ENCODE measurements at regions not wholly inside any gene's neighbourhood (a gene's known extent, or its start where the extent isn't known, plus 50 kb on each side); places are given as distances from the start of the nearest gene placed in this dataset.

DNA sequence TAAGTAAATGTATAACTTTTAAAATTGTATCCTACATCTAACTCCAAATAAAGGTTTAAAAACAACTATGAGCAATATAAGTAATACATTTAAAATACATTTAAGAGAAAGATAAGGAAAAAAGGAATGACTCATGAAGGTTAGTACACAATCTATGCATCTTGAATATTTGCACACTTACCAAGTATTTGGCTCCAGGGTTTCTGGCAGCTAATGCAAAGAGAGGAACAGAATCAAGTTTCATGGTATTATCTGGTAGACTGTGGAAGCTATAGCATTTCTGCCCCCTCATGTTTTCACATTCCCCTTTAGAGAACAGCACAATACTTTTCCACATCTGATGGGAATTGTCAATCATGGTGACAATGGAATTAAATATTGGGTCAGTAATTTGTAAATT, 132.1 kb downstream of the COX7C start:
- DNase-seq, result no peak
- H3K36me3 ChIP-seq (ENCODE audit: insufficient read depth, low read length), result no peaks in the 10 kb centered on the region
- CTCF ChIA-PET (ENCODE audit: partially characterized antibody), result interaction anchor here (1.5 kb wide), 1 partner anchor 11 kb away, joined by 3 read pairs; no protein-coding TSS in a partner anchor
- Mint-ChIP-seq H3K4me3 (no peak overlapping the region), H3K36me3 (no peaks in the 10 kb centered on the region), H3K27me3 (peaks cover 0 to 2% of the 10 kb centered on the region in 2 donors), H3K9me3 (peaks cover 0 to 3% (median 0%) of the 10 kb centered on the region in 8 donors), H3K4me1 (no peaks in the 10 kb centered on the region), H3K27ac (no peak overlapping the region)
- no peaks in the 10 kb centered on the region for H3K4me1 ChIP-seq (ENCODE audit: insufficient read depth, low read length)
- POLR2A ChIA-PET (ENCODE audit: partially characterized antibody), result no interaction called here
- H3K27ac ChIP-seq (ENCODE audit: low read depth, low read length), result no peak overlapping the region
- no peak overlapping the region for H3K4me3 ChIP-seq (ENCODE audit: low read length in 2 of 2)
- intact Hi-C loops (cut with micrococcal nuclease), result no loop called here
- H3K27me3 ChIP-seq (ENCODE audit: insufficient read depth, low read length), result no peaks in the 10 kb centered on the region
- H3K9me3 ChIP-seq (ENCODE audit: control insufficient read depth in 1 of 2, low read length in 2 of 2), result no peaks in the 10 kb centered on the region

DNA sequence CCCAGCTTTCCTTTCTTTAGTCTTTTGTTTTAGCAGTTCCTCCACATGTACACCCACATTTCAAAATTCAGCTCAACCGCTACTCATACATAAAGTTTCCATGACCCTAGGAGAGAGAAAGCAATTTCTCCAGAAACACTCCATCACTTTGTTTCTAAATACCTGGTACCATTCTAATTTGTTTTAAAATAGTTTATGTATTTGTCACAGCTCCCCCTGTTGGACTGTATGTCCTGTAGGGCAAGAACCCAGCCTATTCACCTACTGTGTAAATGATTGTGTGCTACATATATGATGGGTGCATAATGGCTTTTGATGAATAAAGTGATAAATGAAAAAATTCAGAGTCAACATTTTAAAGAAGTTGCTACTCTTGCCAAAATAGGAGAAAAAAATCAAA, 139.1 kb downstream of the COX7C start:
- intact Hi-C loops (cut with micrococcal nuclease), result no loop called here
- Mint-ChIP-seq H3K27ac (no peak overlapping the region), H3K27me3 (peaks cover 2 to 7% of the 10 kb centered on the region in 2 donors), H3K4me3 (no peak overlapping the region), H3K4me1 (no peaks in the 10 kb centered on the region), H3K36me3 (no peaks in the 10 kb centered on the region), H3K9me3 (peaks cover 0 to 4% (median 0%) of the 10 kb centered on the region in 8 donors)
- ChIA-PET CTCF (ENCODE audit: partially characterized antibody) (no interaction called here), POLR2A (ENCODE audit: partially characterized antibody) (no interaction called here)
- no peaks in the 10 kb centered on the region for H3K36me3 ChIP-seq (ENCODE audit: insufficient read depth, low read length)
- no peak overlapping the region for H3K4me3 ChIP-seq (ENCODE audit: low read length in 2 of 2)
- H3K9me3 ChIP-seq (ENCODE audit: control insufficient read depth in 1 of 2, low read length in 2 of 2), result no peaks in the 10 kb centered on the region
- no peak for DNase-seq
- H3K27ac ChIP-seq (ENCODE audit: low read depth, low read length), result no peak overlapping the region
- no peaks in the 10 kb centered on the region for H3K4me1 ChIP-seq (ENCODE audit: insufficient read depth, low read length)
- no peaks in the 10 kb centered on the region for H3K27me3 ChIP-seq (ENCODE audit: insufficient read depth, low read length)

DNA sequence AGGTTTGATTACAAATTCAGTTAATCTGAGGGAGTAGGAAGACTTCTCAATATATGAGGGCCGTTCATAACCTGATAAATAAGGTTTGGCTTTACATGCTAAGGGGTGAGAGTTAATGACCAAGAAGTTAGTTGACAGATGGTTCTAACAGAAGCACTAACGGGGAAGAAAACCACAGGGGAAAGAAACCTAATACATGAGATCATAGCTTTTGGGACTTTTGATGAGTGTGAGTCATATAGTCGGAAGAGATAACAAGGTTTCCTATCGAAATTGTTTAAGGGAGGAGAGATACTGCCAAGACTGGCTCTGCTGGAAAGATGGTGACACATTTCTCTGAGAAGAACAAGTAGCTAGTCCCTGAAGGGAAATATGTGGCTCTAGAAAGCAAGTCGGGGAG, 140.1 kb downstream of the COX7C start:
- CTCF ChIA-PET (ENCODE audit: partially characterized antibody), result no interaction called here
- Histone ChIP-seq H3K27me3 (ENCODE audit: insufficient read depth, low read length) (no peaks in the 10 kb centered on the region), H3K4me3 (ENCODE audit: low read length in 2 of 2) (no peak overlapping the region), H3K9me3 (ENCODE audit: control insufficient read depth in 1 of 2, low read length in 2 of 2) (no peaks in the 10 kb centered on the region), H3K4me1 (ENCODE audit: insufficient read depth, low read length) (no peaks in the 10 kb centered on the region), H3K27ac (ENCODE audit: low read depth, low read length) (no peak overlapping the region), H3K36me3 (ENCODE audit: insufficient read depth, low read length) (no peaks in the 10 kb centered on the region)
- Mint-ChIP-seq H3K27me3 (peaks cover 2 to 7% of the 10 kb centered on the region in 2 donors), H3K4me1 (no peaks in the 10 kb centered on the region), H3K36me3 (no peaks in the 10 kb centered on the region), H3K27ac (no peak overlapping the region), H3K9me3 (peaks cover 0 to 4% (median 0%) of the 10 kb centered on the region in 8 donors), H3K4me3 (no peak overlapping the region)
- DNase-seq, result no peak
- POLR2A ChIA-PET (ENCODE audit: partially characterized antibody), result no interaction called here
- intact Hi-C loops (cut with micrococcal nuclease), result no loop called here

DNA sequence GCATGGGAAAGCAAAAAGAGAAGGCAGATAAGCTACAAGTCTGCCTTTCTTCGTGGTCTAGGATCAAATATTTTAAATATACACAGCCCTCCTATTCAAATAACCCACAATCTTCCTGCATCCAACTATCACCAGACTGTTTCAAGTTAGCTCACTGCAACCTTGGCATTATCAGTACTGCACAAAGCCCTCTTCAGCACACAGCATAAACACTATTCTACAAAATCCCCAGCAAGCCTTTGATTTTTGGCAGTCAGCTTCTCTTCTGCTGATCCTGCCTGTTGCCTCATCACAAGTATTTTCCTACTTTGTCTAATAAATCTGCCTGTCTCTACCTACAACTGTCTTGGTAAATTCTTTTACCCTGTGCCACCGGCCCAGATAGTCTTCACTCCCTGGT, 142.9 kb downstream of the COX7C start:
- Histone ChIP-seq H3K4me3 (ENCODE audit: low read length in 2 of 2) (no peak overlapping the region), H3K36me3 (ENCODE audit: insufficient read depth, low read length) (no peaks in the 10 kb centered on the region), H3K27me3 (ENCODE audit: insufficient read depth, low read length) (no peaks in the 10 kb centered on the region), H3K9me3 (ENCODE audit: control insufficient read depth in 1 of 2, low read length in 2 of 2) (no peaks in the 10 kb centered on the region), H3K27ac (ENCODE audit: low read depth, low read length) (no peak overlapping the region), H3K4me1 (ENCODE audit: insufficient read depth, low read length) (no peaks in the 10 kb centered on the region)
- intact Hi-C loops (cut with micrococcal nuclease), result no loop called here
- Mint-ChIP-seq H3K27me3 (peaks cover 2 to 7% of the 10 kb centered on the region in 2 donors), H3K4me3 (no peak overlapping the region), H3K36me3 (no peaks in the 10 kb centered on the region), H3K27ac (no peak overlapping the region), H3K9me3 (peaks cover 0 to 5% (median 0%) of the 10 kb centered on the region in 8 donors), H3K4me1 (no peaks in the 10 kb centered on the region)
- ChIA-PET CTCF (ENCODE audit: partially characterized antibody) (interaction anchor here (1.1 kb wide), 1 partner anchor 11 kb away, joined by 3 read pairs; no protein-coding TSS in a partner anchor), POLR2A (ENCODE audit: partially characterized antibody) (no interaction called here)
- DNase-seq, result no peak

DNA sequence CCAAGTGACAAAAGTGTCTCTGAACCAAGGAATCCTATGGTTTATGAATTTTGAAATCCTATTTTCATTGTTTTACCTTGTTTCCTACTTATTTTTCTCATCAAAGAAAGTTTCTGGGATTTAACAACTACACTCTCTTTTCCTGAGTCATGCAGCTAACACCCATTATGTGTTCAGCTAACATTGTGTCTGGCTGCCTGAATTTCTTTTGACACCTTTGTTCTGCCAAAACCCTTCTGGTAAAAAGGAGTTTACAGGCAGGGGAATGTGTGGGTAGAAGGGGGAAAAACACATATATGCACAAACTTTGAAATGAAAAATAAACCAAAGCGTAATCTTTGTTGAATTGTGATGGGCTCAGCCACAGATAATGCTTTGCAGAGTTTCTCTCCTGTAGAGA, 146.2 kb downstream of the COX7C start:
- intact Hi-C loops (cut with micrococcal nuclease), result no loop called here
- Histone ChIP-seq H3K4me3 (ENCODE audit: low read length in 2 of 2) (no peak overlapping the region), H3K27me3 (ENCODE audit: insufficient read depth, low read length) (no peaks in the 10 kb centered on the region), H3K9me3 (ENCODE audit: control insufficient read depth in 1 of 2, low read length in 2 of 2) (no peaks in the 10 kb centered on the region), H3K4me1 (ENCODE audit: insufficient read depth, low read length) (no peaks in the 10 kb centered on the region), H3K27ac (ENCODE audit: low read depth, low read length) (no peak overlapping the region), H3K36me3 (ENCODE audit: insufficient read depth, low read length) (no peaks in the 10 kb centered on the region)
- DNase-seq, result no peak
- no peaks in the 10 kb centered on the region for H3K4me1 Mint-ChIP-seq
- ChIA-PET CTCF (ENCODE audit: partially characterized antibody) (no interaction called here), POLR2A (ENCODE audit: partially characterized antibody) (no interaction called here)
- H3K27me3 Mint-ChIP-seq, result peaks cover 2 to 6% of the 10 kb centered on the region in 2 donors
- H3K27ac Mint-ChIP-seq, result no peak overlapping the region
- no peak overlapping the region for H3K4me3 Mint-ChIP-seq
- no peaks in the 10 kb centered on the region for H3K36me3 Mint-ChIP-seq
- H3K9me3 Mint-ChIP-seq, result peaks cover 0 to 3% (median under 1%) of the 10 kb centered on the region in 8 donors

DNA sequence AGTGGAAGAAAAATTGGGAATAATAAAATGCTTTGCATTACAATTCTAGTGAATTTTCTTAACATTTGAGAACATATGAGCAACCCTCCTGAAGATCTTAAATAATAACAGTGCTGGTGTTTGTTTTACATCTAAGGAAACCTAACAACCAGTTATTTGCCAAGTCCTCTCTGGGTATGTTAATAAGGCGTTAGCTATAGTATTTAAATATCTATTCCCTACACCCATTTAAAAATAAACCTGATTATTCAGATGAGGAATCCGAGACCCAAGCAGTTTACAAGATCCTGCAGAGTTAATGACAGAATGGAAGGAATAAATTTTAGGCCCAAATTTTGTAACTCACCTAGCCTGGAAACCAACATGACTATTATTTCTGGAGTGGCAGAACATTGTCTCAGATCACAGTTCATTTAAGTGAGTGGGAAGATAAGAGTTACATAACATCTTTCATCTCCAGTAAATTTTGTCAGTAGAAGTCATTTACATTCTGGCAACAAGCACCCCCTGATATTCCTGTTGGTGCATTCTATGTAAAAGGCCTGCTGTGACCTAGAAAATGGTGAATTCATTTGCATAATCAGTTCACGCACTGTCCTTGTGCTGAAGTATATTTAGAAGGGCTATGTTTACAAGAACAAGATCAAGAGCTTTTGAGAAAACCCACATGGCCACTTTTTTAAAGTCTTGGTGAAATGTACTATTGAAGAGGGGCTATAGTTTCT, 148.2 kb downstream of the COX7C start:
- intact Hi-C loops (cut with micrococcal nuclease), result no loop called here
- peaks cover under 1 to 2% of the 10 kb centered on the region in 2 donors for H3K27me3 Mint-ChIP-seq
- POLR2A ChIA-PET (ENCODE audit: partially characterized antibody), result no interaction called here

DNA sequence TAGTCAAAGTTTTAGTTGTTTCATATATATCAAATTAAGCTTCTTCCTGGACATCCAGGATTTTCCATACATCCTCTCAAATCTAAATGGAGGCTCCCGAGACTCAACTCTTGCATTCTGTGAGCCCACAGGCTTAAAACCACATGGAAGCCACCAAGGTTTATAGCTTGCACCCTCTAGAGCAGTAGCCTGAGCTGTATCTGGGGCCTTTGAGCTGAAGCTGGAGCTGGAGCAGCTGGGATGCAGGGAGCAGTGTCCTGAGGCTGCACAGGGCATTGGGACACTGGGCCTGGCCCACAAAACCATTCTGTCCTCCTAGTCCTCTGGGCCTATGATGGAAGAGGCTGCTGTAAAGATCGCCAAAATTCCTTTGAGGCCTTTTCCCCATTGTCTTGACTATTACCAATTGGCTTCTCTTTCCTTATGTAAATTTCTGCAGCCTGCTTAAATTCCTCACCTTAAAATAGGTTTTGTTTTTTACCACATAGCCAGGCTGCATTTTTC, 151.0 kb downstream of the COX7C start:
- no peaks in the 10 kb centered on the region for H3K9me3 ChIP-seq (ENCODE audit: control insufficient read depth in 1 of 2, low read length in 2 of 2)
- H3K36me3 ChIP-seq (ENCODE audit: insufficient read depth, low read length), result no peaks in the 10 kb centered on the region
- peaks cover 0 to 23% (median 5%) of the 10 kb centered on the region in 8 donors for H3K9me3 Mint-ChIP-seq
- H3K4me1 ChIP-seq (ENCODE audit: insufficient read depth, low read length), result no peaks in the 10 kb centered on the region
- no peak overlapping the region for H3K27ac Mint-ChIP-seq
- no peaks in the 10 kb centered on the region for H3K36me3 Mint-ChIP-seq
- ChIA-PET POLR2A (ENCODE audit: partially characterized antibody) (no interaction called here), CTCF (ENCODE audit: partially characterized antibody) (no interaction called here)
- peaks cover 0 to 1% of the 10 kb centered on the region in 2 donors for H3K27me3 Mint-ChIP-seq
- H3K4me3 Mint-ChIP-seq, result no peak overlapping the region
- no peaks in the 10 kb centered on the region for H3K4me1 Mint-ChIP-seq
- no peak overlapping the region for H3K27ac ChIP-seq (ENCODE audit: low read depth, low read length)
- DNase-seq, result no peak
- H3K4me3 ChIP-seq (ENCODE audit: low read length in 2 of 2), result no peak overlapping the region
- intact Hi-C loops (cut with micrococcal nuclease), result no loop called here
- H3K27me3 ChIP-seq (ENCODE audit: insufficient read depth, low read length), result no peaks in the 10 kb centered on the region

More for the DNA sequence above, 148.2 kb downstream of the COX7C start:
- CTCF ChIA-PET (ENCODE audit: partially characterized antibody), result no interaction called here
- no peak overlapping the region for H3K4me3 ChIP-seq (ENCODE audit: low read length in 2 of 2)
- no peak for DNase-seq
- H3K36me3 ChIP-seq (ENCODE audit: insufficient read depth, low read length), result no peaks in the 10 kb centered on the region
- Mint-ChIP-seq H3K27ac (no peak overlapping the region), H3K9me3 (peaks cover 0 to 9% (median 5%) of the 10 kb centered on the region in 8 donors), H3K4me3 (no peak overlapping the region), H3K36me3 (no peaks in the 10 kb centered on the region), H3K4me1 (no peaks in the 10 kb centered on the region)
- H3K4me1 ChIP-seq (ENCODE audit: insufficient read depth, low read length), result no peaks in the 10 kb centered on the region
- H3K9me3 ChIP-seq (ENCODE audit: control insufficient read depth in 1 of 2, low read length in 2 of 2), result no peaks in the 10 kb centered on the region
- H3K27me3 ChIP-seq (ENCODE audit: insufficient read depth, low read length), result no peaks in the 10 kb centered on the region
- H3K27ac ChIP-seq (ENCODE audit: low read depth, low read length), result no peak overlapping the region

All from CD4-positive, alpha-beta memory T cell (primary cell).